ENCODE measurements at regions not wholly inside any gene's neighbourhood (a gene's known extent, or its start where the extent isn't known, plus 50 kb on each side); places are given as distances from the start of the nearest gene placed in this dataset.

DNA sequence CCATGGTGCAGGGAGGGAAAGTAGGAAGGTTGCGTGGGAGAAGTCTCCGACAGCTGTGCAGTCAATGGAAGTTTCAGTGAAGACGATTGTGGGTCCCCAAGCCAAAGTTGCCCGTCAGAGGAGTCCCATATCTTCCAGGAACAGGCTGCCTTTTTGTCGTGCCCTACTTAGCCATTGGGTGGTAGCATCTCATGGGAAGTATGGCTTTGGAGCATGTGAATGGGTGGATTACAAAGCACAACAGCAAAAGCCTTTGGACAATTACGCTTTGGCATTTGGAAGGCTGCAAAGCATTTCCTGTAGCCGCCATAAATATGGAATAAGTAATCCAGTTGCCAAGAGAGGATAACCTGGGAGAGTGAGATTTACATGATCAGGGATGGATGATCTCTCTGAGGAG is 300.7 kb upstream of the BOD1L1 start:
- no peaks in the 10 kb centered on the region for H3K4me1 ChIP-seq
- no peaks in the 10 kb centered on the region for H3K36me3 ChIP-seq
- H3K27ac ChIP-seq = no peak overlapping the region
- intact Hi-C loops (cut with DNase I) = no loop called here
- ATAC-seq = no peak
- no peak for TF ChIP-seq CTCF (IDR thresholded peaks at IDR 0.05)
- no peaks in the 10 kb centered on the region for H3K27me3 ChIP-seq (ENCODE audit: low read depth)
- no peak for DNase-seq
- H3K4me3 ChIP-seq = no peak overlapping the region
- no peaks in the 10 kb centered on the region for H3K9me3 ChIP-seq

DNA sequence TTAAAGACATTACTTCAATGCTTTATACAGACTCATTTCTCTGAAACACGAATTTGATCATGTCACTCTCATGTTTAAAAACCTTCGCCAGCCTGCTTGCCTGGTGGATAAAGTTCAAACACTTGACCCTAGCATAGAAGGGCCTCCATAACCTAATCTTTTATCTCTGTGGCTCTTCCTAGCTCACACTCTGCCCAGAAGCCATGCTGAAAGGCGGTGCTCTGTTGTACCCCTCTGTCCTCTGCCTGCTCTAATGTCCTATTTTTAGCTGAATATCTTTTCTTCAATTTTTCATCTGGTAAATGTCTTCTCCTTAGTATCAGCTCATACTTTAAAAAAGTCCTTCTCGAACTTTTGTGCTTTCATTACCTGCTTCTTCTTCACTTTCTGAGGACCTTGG is 302.6 kb upstream of the BOD1L1 start:
- DNase-seq (no peak), ATAC-seq (no peak)
- TF ChIP-seq CTCF (IDR thresholded peaks at IDR 0.05) = no peak
- Histone ChIP-seq H3K27ac (no peak overlapping the region), H3K27me3 (ENCODE audit: low read depth) (no peaks in the 10 kb centered on the region), H3K4me1 (no peaks in the 10 kb centered on the region), H3K36me3 (no peaks in the 10 kb centered on the region), H3K4me3 (no peak overlapping the region), H3K9me3 (no peaks in the 10 kb centered on the region)
- intact Hi-C loops (cut with DNase I) = no loop called here

DNA sequence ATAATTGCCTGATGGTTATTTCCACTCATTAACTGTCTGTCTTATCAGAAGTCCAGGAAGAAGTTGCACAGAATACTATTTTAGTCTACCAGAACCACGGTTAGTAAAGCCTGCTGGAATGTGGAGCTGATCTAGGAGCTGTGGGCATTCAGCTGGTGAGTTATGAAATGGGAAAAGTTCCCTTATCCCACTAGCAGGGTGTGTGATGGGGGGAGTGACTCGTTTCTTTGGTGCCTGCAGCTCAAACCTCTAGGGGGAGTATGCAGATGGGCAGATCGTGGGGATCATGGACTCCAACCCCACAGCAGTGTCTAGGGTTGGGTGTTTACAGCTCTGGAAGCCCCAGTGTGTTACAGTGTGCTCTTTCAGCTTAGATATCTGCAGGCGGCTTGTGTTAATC is 305.7 kb upstream of the BOD1L1 start:
- ATAC-seq (no peak), DNase-seq (no peak)
- TF ChIP-seq CTCF (IDR thresholded peaks at IDR 0.05) = no peak
- Histone ChIP-seq H3K27me3 (ENCODE audit: low read depth) (no peaks in the 10 kb centered on the region), H3K36me3 (no peaks in the 10 kb centered on the region), H3K9me3 (no peaks in the 10 kb centered on the region), H3K27ac (no peak overlapping the region), H3K4me3 (no peak overlapping the region), H3K4me1 (no peaks in the 10 kb centered on the region)
- intact Hi-C loops (cut with DNase I) = no loop called here

GRCh38 chr4:13938299-13938698 is 310.8 kb upstream of the BOD1L1 start:
- TF ChIP-seq CTCF (IDR thresholded peaks at IDR 0.05) = no peak
- Histone ChIP-seq H3K9me3 (no peaks in the 10 kb centered on the region), H3K27me3 (ENCODE audit: low read depth) (no peaks in the 10 kb centered on the region), H3K27ac (no peak overlapping the region), H3K4me1 (no peaks in the 10 kb centered on the region), H3K36me3 (no peaks in the 10 kb centered on the region), H3K4me3 (no peak overlapping the region)
- ATAC-seq = no peak
- intact Hi-C loops (cut with DNase I) = no loop called here
- no peak for DNase-seq

GRCh38 chr4:13940921-13941320 is 313.4 kb upstream of the BOD1L1 start:
- no peaks in the 10 kb centered on the region for H3K36me3 ChIP-seq
- no peaks in the 10 kb centered on the region for H3K27me3 ChIP-seq (ENCODE audit: low read depth)
- no peaks in the 10 kb centered on the region for H3K4me1 ChIP-seq
- no peak overlapping the region for H3K27ac ChIP-seq
- ATAC-seq (no peak), DNase-seq (no peak)
- no peak for TF ChIP-seq CTCF (IDR thresholded peaks at IDR 0.05)
- H3K4me3 ChIP-seq = no peak overlapping the region
- intact Hi-C loops (cut with DNase I) = no loop called here
- H3K9me3 ChIP-seq = no peaks in the 10 kb centered on the region

- H3K9me3 ChIP-seq = no peaks in the 10 kb centered on the region
- no peak overlapping the region for H3K27ac ChIP-seq
- H3K4me3 ChIP-seq = no peak overlapping the region
- TF ChIP-seq CTCF (IDR thresholded peaks at IDR 0.05) = no peak
- H3K36me3 ChIP-seq = no peaks in the 10 kb centered on the region
- intact Hi-C loops (cut with DNase I) = no loop called here
- H3K4me1 ChIP-seq = no peaks in the 10 kb centered on the region
- DNase-seq (no peak), ATAC-seq (no peak)
- no peaks in the 10 kb centered on the region for H3K27me3 ChIP-seq (ENCODE audit: low read depth)
Measured at GRCh38 chr4:13942977-13943376, 315.5 kb upstream of the BOD1L1 start.

Measured in lower lobe of right lung (tissue), 2 donors.